Activated CD4-positive, alpha-beta memory T cell treated with anti-CD3 and anti-CD28 coated beads, Interleukin-2, amount 10 ng/mL, durations not matched to agents 7 days and 5 days (primary cell): ENCODE measurements at regions not wholly inside any gene's neighbourhood (a gene's known extent, or its start where the extent isn't known, plus 50 kb on each side); places are given as distances from the start of the nearest gene placed in this dataset.
"Not testable (repeated sequence)": the region's sequence is repeated elsewhere in the genome, so short reads cannot be mapped to it uniquely, and the experiment has no call there.

Source experiments
- CTCF ChIA-PET: fragments of 350-600 bp; sonication (Branson Sonifier 250); formaldehyde crosslinking; loops from one replicate; lab custom pipeline; 2021; ENCODE audit warnings: antibody characterized with exemption, inconsistent platforms; lab: Charles Lee
- POLR2A ChIA-PET: fragments of 350-600 bp; sonication (Branson Sonifier 250); formaldehyde crosslinking; loops from one replicate; lab custom pipeline; 2021; ENCODE audit warnings: antibody characterized with exemption; lab: Charles Lee
- DNase-seq: peaks from one replicate; pipeline ENCODE4 v3.0.0-alpha.2; 2020
- H3K27ac Mint-ChIP-seq: one replicate; pipeline ENCODE4 v1.8.0; 2021; ENCODE audit warnings: mild to moderate bottlenecking, mixed read lengths
- H3K27me3 Mint-ChIP-seq: one replicate; pipeline ENCODE4 v1.8.0; 2021; ENCODE audit warnings: mixed read lengths
- H3K36me3 Mint-ChIP-seq: one replicate; pipeline ENCODE4 v1.8.0; 2021; ENCODE audit warnings: low read depth, mixed read lengths
- H3K4me1 Mint-ChIP-seq: one replicate; pipeline ENCODE4 v1.8.0; 2021; ENCODE audit warnings: mixed read lengths
- H3K4me3 Mint-ChIP-seq: one replicate; pipeline ENCODE4 v1.8.0; 2021; ENCODE audit warnings: mild to moderate bottlenecking, mixed read lengths
- H3K9me3 Mint-ChIP-seq: one replicate; pipeline ENCODE4 v1.8.0; 2021; ENCODE audit warnings: mixed read lengths

- POLR2A ChIA-PET: no interaction called here
- H3K4me1 Mint-ChIP-seq: no peaks in the 10 kb centered on the region
Observed at GRCh38 chr14:44453433-44454171, 53.5 kb downstream of the FSCB start.

GRCh38 chr14:44450232-44450631 lies 56.9 kb downstream of the FSCB start:
- POLR2A ChIA-PET, H3K4me3 Mint-ChIP-seq, CTCF ChIA-PET, H3K4me1 Mint-ChIP-seq, H3K36me3 Mint-ChIP-seq, H3K27ac Mint-ChIP-seq, H3K27me3 Mint-ChIP-seq, DNase-seq: not testable (repeated sequence)
- peaks cover 14% of the 10 kb centered on the region for H3K9me3 Mint-ChIP-seq

More at GRCh38 chr14:44453433-44454171, 53.5 kb downstream of the FSCB start:
- CTCF ChIA-PET: no interaction called here
- DNase-seq: no peak
- no peaks in the 10 kb centered on the region for H3K27me3 Mint-ChIP-seq
- no peaks in the 10 kb centered on the region for H3K36me3 Mint-ChIP-seq
- no peak overlapping the region for H3K27ac Mint-ChIP-seq
- H3K4me3 Mint-ChIP-seq: no peak overlapping the region
- peaks cover 14% of the 10 kb centered on the region for H3K9me3 Mint-ChIP-seq

- Mint-ChIP-seq H3K36me3 (no peaks in the 10 kb centered on the region), H3K27ac (no peak overlapping the region), H3K27me3 (no peaks in the 10 kb centered on the region), H3K4me3 (no peak overlapping the region), H3K9me3 (peaks cover 14% of the 10 kb centered on the region), H3K4me1 (no peaks in the 10 kb centered on the region)
- ChIA-PET POLR2A (no interaction called here), CTCF (no interaction called here)
- DNase-seq: no peak
Observed at GRCh38 chr14:44449680-44450079, 57.4 kb downstream of the FSCB start.

- no peaks in the 10 kb centered on the region for H3K4me1 Mint-ChIP-seq
- DNase-seq: no peak
Observed at GRCh38 chr14:44448951-44449358, 58.1 kb downstream of the FSCB start.

GRCh38 chr14:44446965-44447364 lies 60.1 kb downstream of the FSCB start:
- ChIA-PET CTCF (no interaction called here), POLR2A (no interaction called here)
- DNase-seq: no peak
- H3K9me3 Mint-ChIP-seq: peaks cover 10% of the 10 kb centered on the region
- H3K4me1 Mint-ChIP-seq: no peaks in the 10 kb centered on the region
- no peaks in the 10 kb centered on the region for H3K27me3 Mint-ChIP-seq
- no peaks in the 10 kb centered on the region for H3K36me3 Mint-ChIP-seq
- no peak overlapping the region for H3K27ac Mint-ChIP-seq
- no peak overlapping the region for H3K4me3 Mint-ChIP-seq

More at GRCh38 chr14:44448951-44449358, 58.1 kb downstream of the FSCB start:
- no peak overlapping the region for H3K27ac Mint-ChIP-seq
- H3K36me3 Mint-ChIP-seq: no peaks in the 10 kb centered on the region
- ChIA-PET POLR2A (no interaction called here), CTCF (no interaction called here)
- no peak overlapping the region for H3K4me3 Mint-ChIP-seq
- H3K27me3 Mint-ChIP-seq: no peaks in the 10 kb centered on the region
- H3K9me3 Mint-ChIP-seq: peaks cover 14% of the 10 kb centered on the region

GRCh38 chr14:44444454-44444853 lies 62.6 kb downstream of the FSCB start:
- Mint-ChIP-seq H3K27me3 (no peaks in the 10 kb centered on the region), H3K4me3 (no peak overlapping the region), H3K4me1 (no peaks in the 10 kb centered on the region), H3K9me3 (peaks cover 2% of the 10 kb centered on the region), H3K36me3 (no peaks in the 10 kb centered on the region), H3K27ac (no peak overlapping the region)
- ChIA-PET CTCF (no interaction called here), POLR2A (no interaction called here)
- DNase-seq: no peak

GRCh38 chr14:44438936-44439335 lies 68.1 kb downstream of the FSCB start:
- Mint-ChIP-seq H3K4me3 (no peak overlapping the region), H3K4me1 (no peaks in the 10 kb centered on the region), H3K27me3 (no peaks in the 10 kb centered on the region), H3K27ac (no peak overlapping the region), H3K36me3 (no peaks in the 10 kb centered on the region), H3K9me3 (no peaks in the 10 kb centered on the region)
- ChIA-PET CTCF (no interaction called here), POLR2A (no interaction called here)
- no peak for DNase-seq

GRCh38 chr14:44438221-44438620 lies 68.9 kb downstream of the FSCB start:
- DNase-seq: no peak
- POLR2A ChIA-PET: no interaction called here
- H3K27ac Mint-ChIP-seq: no peak overlapping the region
- no peaks in the 10 kb centered on the region for H3K27me3 Mint-ChIP-seq
- no peaks in the 10 kb centered on the region for H3K4me1 Mint-ChIP-seq
- no peaks in the 10 kb centered on the region for H3K9me3 Mint-ChIP-seq
- CTCF ChIA-PET: no interaction called here
- H3K36me3 Mint-ChIP-seq: no peaks in the 10 kb centered on the region
- no peak overlapping the region for H3K4me3 Mint-ChIP-seq

GRCh38 chr14:44436458-44436857 lies 70.6 kb downstream of the FSCB start:
- no peaks in the 10 kb centered on the region for H3K36me3 Mint-ChIP-seq
- CTCF ChIA-PET: no interaction called here

GRCh38 chr14:44428231-44428945 lies 78.7 kb downstream of the FSCB start:
- no peaks in the 10 kb centered on the region for H3K36me3 Mint-ChIP-seq
- POLR2A ChIA-PET: no interaction called here
- no peaks in the 10 kb centered on the region for H3K4me1 Mint-ChIP-seq
- no peaks in the 10 kb centered on the region for H3K27me3 Mint-ChIP-seq
- no peak overlapping the region for H3K4me3 Mint-ChIP-seq
- H3K9me3 Mint-ChIP-seq: peaks cover 4% of the 10 kb centered on the region
- CTCF ChIA-PET: no interaction called here
- no peak for DNase-seq
- no peak overlapping the region for H3K27ac Mint-ChIP-seq

More at GRCh38 chr14:44436458-44436857, 70.6 kb downstream of the FSCB start:
- Mint-ChIP-seq H3K4me3 (no peak overlapping the region), H3K9me3 (no peaks in the 10 kb centered on the region), H3K27me3 (no peaks in the 10 kb centered on the region), H3K4me1 (no peaks in the 10 kb centered on the region), H3K27ac (no peak overlapping the region)
- no peak for DNase-seq
- POLR2A ChIA-PET: no interaction called here

- H3K9me3 Mint-ChIP-seq: peaks cover 8% of the 10 kb centered on the region
- ChIA-PET POLR2A (no interaction called here), CTCF (no interaction called here)
- no peaks in the 10 kb centered on the region for H3K36me3 Mint-ChIP-seq
- DNase-seq: no peak
- H3K4me3 Mint-ChIP-seq: no peak overlapping the region
- no peaks in the 10 kb centered on the region for H3K27me3 Mint-ChIP-seq
- H3K4me1 Mint-ChIP-seq: no peaks in the 10 kb centered on the region
- no peak overlapping the region for H3K27ac Mint-ChIP-seq
Observed at GRCh38 chr14:44422699-44423098, 84.4 kb downstream of the FSCB start.

- peaks cover 13% of the 10 kb centered on the region for H3K9me3 Mint-ChIP-seq
- H3K4me3 Mint-ChIP-seq: no peak overlapping the region
- DNase-seq: no peak
- H3K4me1 Mint-ChIP-seq: no peaks in the 10 kb centered on the region
- ChIA-PET POLR2A (no interaction called here), CTCF (no interaction called here)
- no peaks in the 10 kb centered on the region for H3K36me3 Mint-ChIP-seq
- no peaks in the 10 kb centered on the region for H3K27me3 Mint-ChIP-seq
- no peak overlapping the region for H3K27ac Mint-ChIP-seq
Observed at GRCh38 chr14:44420226-44420625, 86.9 kb downstream of the FSCB start.

- peaks cover 19% of the 10 kb centered on the region for H3K9me3 Mint-ChIP-seq
- no peaks in the 10 kb centered on the region for H3K27me3 Mint-ChIP-seq
- POLR2A ChIA-PET: no interaction called here
- H3K36me3 Mint-ChIP-seq: no peaks in the 10 kb centered on the region
- CTCF ChIA-PET: no interaction called here
- H3K27ac Mint-ChIP-seq: no peak overlapping the region
- H3K4me3 Mint-ChIP-seq: no peak overlapping the region
- no peaks in the 10 kb centered on the region for H3K4me1 Mint-ChIP-seq
- DNase-seq: no peak
Observed at GRCh38 chr14:44418856-44419255, 88.2 kb downstream of the FSCB start.

GRCh38 chr14:44417809-44418208 lies 89.3 kb downstream of the FSCB start:
- Mint-ChIP-seq H3K9me3 (peaks cover 19% of the 10 kb centered on the region), H3K27me3 (no peaks in the 10 kb centered on the region), H3K27ac (no peak overlapping the region), H3K4me3 (no peak overlapping the region), H3K36me3 (no peaks in the 10 kb centered on the region), H3K4me1 (no peaks in the 10 kb centered on the region)
- ChIA-PET CTCF (no interaction called here), POLR2A (no interaction called here)
- no peak for DNase-seq
